Neuron (in vitro differentiated cells): ENCODE measurements at regions not wholly inside any gene's neighbourhood (a gene's known extent, or its start where the extent isn't known, plus 50 kb on each side); places are given as distances from the start of the nearest gene placed in this dataset.

Experiments used
- H2AFZ ChIP-seq: one replicate; pipeline ENCODE4 v1.6.1; 2013; ENCODE audit warnings: low read depth, mild to moderate bottlenecking, inconsistent platforms, low read length, moderate library complexity
- H3K27me3 ChIP-seq: one replicate; pipeline ENCODE4 v1.6.1; 2013; ENCODE audit warnings: low read length; ENCODE audit not compliant: insufficient read depth
- H3K36me3 ChIP-seq: one replicate; pipeline ENCODE4 v1.6.1; 2013; ENCODE audit warnings: low read length; ENCODE audit not compliant: insufficient read depth
- H3K4me1 ChIP-seq: one replicate; pipeline ENCODE4 v1.6.1; 2013; ENCODE audit warnings: low read length; ENCODE audit not compliant: insufficient read depth
- H3K4me3 ChIP-seq: 2 replicates; pipeline ENCODE4 v1.5.1; 2013; ENCODE audit warnings: mild to moderate bottlenecking, low read length, moderate library complexity
- H3K9me3 ChIP-seq: one replicate; pipeline ENCODE4 v1.6.1; 2013; ENCODE audit warnings: low read length

DNA sequence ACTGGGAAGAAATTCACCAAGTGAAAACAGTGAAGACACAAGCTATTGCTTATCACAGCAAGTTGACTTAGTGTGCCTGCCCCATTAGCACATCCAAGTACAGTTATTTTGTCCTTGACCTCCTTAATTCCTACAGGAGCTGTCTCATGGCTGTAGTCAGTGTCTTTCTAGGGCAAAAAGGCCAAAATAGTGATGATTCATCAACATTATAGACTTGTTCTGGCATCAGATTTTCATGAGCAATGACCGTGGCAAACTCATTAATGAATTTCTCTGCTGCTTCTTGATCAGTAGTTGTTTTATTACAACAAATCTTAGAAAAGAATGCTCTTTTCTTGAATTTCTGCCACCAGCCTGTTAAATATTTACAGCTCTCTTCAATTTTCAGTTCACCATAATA, 1169.3 kb upstream of the DDX18 start:
- Histone ChIP-seq H3K4me1 (no peaks in the 10 kb centered on the region), H3K4me3 (no peak overlapping the region), H3K36me3 (no peaks in the 10 kb centered on the region), H2AFZ (no peak overlapping the region), H3K9me3 (no peaks in the 10 kb centered on the region), H3K27me3 (no peaks in the 10 kb centered on the region)

DNA sequence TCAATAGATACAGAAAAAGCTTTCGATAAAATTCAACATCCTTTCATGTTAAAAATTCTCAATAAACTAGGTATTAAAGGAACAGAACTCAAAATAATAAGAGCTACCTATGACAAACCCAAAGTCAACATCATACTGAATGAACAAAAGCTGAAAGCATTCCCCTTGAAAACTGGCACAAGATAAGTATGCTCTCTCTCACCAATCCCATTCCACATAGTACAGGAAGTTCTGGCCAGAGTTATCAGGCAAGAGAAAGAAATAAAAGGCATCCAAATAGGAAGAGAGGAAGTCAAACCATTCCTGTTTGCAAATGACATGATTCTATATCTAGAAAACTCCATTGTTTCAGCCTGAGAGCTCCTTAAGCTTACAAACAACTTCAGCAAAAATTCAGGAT, 1145.8 kb upstream of the DDX18 start:
- Histone ChIP-seq H3K4me3 (no peak overlapping the region), H3K27me3 (no peaks in the 10 kb centered on the region), H3K9me3 (no peaks in the 10 kb centered on the region), H3K36me3 (no peaks in the 10 kb centered on the region), H3K4me1 (no peaks in the 10 kb centered on the region), H2AFZ (no peak overlapping the region)

DNA sequence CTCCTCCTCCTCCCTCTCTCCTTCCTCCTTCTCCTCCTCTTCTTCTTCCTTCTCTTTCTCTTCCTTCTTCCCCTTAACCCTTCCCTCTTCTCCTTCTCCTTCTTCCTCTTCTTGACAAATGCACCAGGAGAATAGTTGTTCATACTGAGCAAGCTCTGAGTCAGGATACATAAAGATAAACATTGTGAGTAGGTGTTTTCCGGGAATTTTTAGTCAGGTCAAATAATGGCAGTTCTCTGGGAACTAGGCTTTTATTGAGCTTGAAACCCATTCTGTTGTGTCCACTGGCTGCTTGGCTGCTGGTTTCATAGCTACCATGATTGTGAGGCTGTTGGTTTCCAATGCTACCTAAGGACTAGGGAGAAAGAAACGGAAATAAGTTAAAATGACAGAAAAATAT, 1144.7 kb upstream of the DDX18 start:
- H3K9me3 ChIP-seq = no peaks in the 10 kb centered on the region
- no peak overlapping the region for H3K4me3 ChIP-seq
- no peaks in the 10 kb centered on the region for H3K27me3 ChIP-seq
- H2AFZ ChIP-seq = no peak overlapping the region
- no peaks in the 10 kb centered on the region for H3K36me3 ChIP-seq
- no peaks in the 10 kb centered on the region for H3K4me1 ChIP-seq

DNA sequence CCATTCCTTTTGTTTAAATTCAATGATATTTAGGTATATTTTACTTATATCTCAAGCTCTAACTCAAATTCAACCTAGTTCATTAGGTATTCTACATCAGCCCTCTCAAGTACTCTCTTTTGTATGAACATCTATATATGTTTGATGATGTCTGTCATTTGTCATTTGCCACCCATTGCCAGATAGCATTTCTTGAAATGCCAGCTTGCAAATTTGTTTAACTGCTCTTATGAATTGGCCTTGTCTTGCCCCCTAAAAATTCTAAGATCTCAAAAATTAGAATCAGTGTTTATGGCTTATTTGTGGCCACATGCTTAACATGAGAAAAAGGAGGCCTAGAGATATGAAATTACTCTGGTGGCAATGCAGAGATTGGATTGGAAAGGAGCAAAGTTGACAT, 1140.3 kb upstream of the DDX18 start:
- Histone ChIP-seq H3K4me1 (no peaks in the 10 kb centered on the region), H3K4me3 (no peak overlapping the region), H3K36me3 (no peaks in the 10 kb centered on the region)

DNA sequence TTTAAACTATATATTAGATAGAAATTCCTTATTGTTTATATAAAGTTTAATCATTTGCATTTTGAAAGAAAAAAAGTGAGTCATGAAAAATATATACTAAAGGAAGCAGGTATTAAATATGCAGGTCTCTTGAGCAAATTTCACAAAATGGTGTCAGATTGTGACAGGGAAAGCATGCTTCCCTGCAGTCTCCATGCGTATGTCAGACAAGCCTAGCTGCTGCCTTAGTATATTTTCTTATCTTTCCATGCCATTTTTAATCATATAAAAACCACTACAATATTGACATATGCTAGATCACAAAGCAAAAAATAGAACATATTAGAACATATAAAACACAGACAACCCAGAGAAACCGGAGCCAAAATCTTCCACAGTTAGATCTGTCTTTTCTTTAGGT, 1137.7 kb upstream of the DDX18 start:
- H2AFZ ChIP-seq = no peak overlapping the region
- no peak overlapping the region for H3K4me3 ChIP-seq
- no peaks in the 10 kb centered on the region for H3K4me1 ChIP-seq
- H3K27me3 ChIP-seq = no peaks in the 10 kb centered on the region
- no peaks in the 10 kb centered on the region for H3K36me3 ChIP-seq
- H3K9me3 ChIP-seq = no peaks in the 10 kb centered on the region

More for the DNA sequence above, 1140.3 kb upstream of the DDX18 start:
- H2AFZ ChIP-seq = no peak overlapping the region
- no peaks in the 10 kb centered on the region for H3K27me3 ChIP-seq
- no peaks in the 10 kb centered on the region for H3K9me3 ChIP-seq

DNA sequence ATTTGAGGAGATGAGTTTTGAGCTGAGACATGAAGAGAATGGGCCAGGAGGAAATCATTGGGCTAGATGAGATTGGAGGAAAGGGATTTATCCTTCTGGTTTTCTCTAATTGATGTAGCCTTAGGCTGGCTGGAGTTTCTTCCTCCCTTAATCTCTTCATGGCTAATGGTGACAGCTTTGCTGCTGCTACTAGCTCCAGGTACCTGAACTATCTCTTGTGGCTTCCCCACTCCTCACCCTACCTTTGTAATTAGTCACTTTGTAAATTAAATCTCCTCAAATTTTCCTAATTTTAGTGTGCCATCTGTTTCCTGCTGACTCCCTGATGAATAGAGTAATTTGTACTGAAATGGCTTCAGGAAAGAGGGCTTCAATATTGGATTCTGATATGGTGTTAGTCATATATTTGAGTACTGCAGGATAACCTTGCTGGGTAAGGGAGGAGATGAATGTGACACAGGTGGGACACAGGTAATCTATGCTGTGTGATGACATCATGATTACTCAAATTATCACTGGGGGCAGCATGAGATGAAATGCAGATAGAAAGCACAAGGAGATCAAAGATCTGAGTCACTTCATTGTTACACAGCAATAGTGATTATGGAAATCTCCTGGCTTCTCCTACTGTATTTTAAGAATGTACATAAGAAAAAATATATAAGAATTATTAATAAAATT, 1134.1 kb upstream of the DDX18 start:
- no peaks in the 10 kb centered on the region for H3K27me3 ChIP-seq
- H3K9me3 ChIP-seq = no peaks in the 10 kb centered on the region
- no peak overlapping the region for H3K4me3 ChIP-seq
- H3K4me1 ChIP-seq = no peaks in the 10 kb centered on the region
- H3K36me3 ChIP-seq = no peaks in the 10 kb centered on the region
- no peak overlapping the region for H2AFZ ChIP-seq

DNA sequence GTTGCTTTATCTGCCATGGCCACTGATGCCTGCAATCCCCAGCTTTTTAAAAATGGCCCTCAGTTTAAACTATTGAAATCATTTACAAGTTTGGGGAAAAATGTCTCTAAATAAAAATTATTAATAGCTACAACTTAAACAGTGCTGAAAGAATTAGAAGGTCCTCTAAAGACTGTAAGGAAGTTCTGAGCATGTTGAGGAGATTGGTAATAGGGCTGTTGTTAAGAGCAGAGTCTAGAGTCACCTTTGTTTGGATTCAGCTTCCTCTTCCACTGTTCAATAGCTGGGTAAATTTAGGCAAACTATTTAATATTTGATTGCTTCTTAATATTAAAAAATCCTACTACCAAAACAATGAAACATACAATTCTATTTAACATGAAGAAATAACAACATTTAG, 1127.1 kb upstream of the DDX18 start:
- Histone ChIP-seq H3K36me3 (no peaks in the 10 kb centered on the region), H3K4me3 (no peak overlapping the region), H3K9me3 (no peaks in the 10 kb centered on the region), H3K4me1 (peaks cover 2% of the 10 kb centered on the region), H2AFZ (no peak overlapping the region), H3K27me3 (no peaks in the 10 kb centered on the region)

DNA sequence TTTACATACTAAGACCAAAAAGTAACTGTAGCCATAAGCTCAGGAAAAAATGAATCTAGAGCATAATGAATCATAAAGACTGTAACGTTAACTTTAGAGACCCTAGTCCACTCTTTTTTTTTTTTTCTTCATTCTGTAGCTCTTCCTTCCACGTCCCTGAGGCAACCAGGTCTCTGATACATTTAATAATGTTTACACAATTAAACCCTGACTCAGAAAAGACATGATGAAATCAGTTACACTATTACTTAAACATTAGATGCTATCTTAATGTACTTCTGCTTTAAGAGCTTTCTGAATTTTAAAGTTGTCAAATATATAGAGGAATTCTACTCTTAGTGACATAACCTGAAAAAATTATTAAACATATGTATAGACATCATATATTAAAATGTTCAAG, 1121.5 kb upstream of the DDX18 start:
- no peaks in the 10 kb centered on the region for H3K36me3 ChIP-seq
- peaks cover 2% of the 10 kb centered on the region for H3K4me1 ChIP-seq
- no peaks in the 10 kb centered on the region for H3K27me3 ChIP-seq
- no peaks in the 10 kb centered on the region for H3K9me3 ChIP-seq
- H3K4me3 ChIP-seq = no peak overlapping the region
- H2AFZ ChIP-seq = no peak overlapping the region

DNA sequence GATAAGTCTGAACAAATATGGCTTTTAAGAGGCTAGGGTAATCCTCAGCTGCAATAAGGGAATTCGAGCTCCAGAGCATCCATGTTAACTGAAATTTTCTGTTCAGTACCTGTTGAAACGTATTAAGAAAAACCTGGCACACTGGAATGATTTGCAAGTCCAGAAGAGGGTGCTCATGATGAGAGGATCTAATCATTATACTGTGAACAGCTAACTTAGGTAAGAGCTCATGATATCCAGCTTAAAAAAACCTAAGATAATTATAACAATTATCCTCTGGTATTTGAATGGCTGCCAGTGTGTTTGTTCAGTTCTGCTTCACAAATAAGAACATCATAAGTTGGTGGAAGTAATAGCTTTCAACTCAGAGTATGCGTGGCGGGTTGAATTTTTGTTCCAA, 1118.3 kb upstream of the DDX18 start:
- no peaks in the 10 kb centered on the region for H3K36me3 ChIP-seq
- H3K9me3 ChIP-seq = no peaks in the 10 kb centered on the region
- H2AFZ ChIP-seq = no peak overlapping the region
- H3K4me3 ChIP-seq = no peak overlapping the region
- H3K27me3 ChIP-seq = no peaks in the 10 kb centered on the region
- H3K4me1 ChIP-seq = peaks cover 2% of the 10 kb centered on the region

DNA sequence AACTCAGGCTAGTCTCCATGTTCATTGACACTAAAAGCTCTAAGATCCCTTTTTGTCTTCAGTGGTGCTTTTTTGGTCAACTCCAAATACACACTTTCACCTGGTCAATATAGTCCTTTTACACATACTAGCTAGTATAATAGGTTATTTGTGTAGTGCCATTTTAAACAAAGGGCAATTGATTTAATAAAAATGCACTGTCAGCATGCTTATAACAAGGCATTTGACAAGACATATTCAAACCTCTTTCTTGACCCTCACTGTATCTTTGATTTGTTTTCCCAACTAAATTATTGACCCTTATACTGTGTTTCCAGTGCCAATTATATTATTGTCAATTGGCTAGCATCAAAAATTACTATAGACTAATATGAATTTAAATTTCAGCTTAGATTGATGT, 1117.6 kb upstream of the DDX18 start:
- no peaks in the 10 kb centered on the region for H3K36me3 ChIP-seq
- no peaks in the 10 kb centered on the region for H3K27me3 ChIP-seq
- no peaks in the 10 kb centered on the region for H3K9me3 ChIP-seq
- peaks cover under 1% of the 10 kb centered on the region for H3K4me1 ChIP-seq
- no peak overlapping the region for H3K4me3 ChIP-seq
- no peak overlapping the region for H2AFZ ChIP-seq

DNA sequence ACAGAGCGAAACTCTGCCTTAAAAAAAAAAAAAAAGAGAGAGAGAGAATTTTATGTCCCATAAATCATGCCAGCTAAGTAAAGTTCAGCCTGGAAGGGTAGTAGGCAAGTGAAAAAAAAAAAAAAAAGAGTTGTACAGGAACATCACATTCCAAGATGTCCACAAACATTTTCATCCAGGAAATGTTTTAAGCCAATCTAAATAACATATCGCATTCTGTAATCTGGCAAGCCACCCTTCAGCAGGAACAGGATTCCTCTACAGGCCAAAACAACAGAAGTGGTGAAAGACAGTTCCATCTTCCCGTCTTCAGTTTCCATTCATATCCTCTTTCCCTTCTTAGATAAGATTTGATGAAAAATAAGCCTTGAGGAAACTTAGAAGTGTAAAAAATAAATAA, 1108.1 kb upstream of the DDX18 start:
- H3K27me3 ChIP-seq = no peaks in the 10 kb centered on the region
- H3K4me1 ChIP-seq = no peaks in the 10 kb centered on the region
- H2AFZ ChIP-seq = no peak overlapping the region
- H3K4me3 ChIP-seq = no peak overlapping the region
- no peaks in the 10 kb centered on the region for H3K36me3 ChIP-seq
- no peaks in the 10 kb centered on the region for H3K9me3 ChIP-seq

DNA sequence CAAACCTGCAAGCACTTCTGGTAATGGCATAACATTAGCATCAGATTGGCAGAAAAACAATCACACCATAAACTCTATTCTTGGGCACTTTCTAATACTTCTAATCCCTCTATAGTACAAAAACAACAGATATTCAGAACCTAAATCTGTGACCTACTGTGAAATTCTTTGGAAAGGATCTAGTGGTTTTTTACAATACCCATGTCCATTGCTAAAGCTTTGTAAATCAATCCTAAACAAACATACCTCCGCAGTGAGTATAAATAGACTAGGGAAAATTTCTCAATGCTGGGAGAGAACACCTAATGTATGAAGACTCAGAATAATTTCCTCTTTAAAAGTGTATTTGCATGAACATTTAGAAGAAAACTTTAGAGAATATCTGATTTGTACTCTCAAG, 1098.5 kb upstream of the DDX18 start:
- Histone ChIP-seq H3K9me3 (no peaks in the 10 kb centered on the region), H3K4me1 (no peaks in the 10 kb centered on the region), H3K4me3 (no peak overlapping the region), H3K27me3 (no peaks in the 10 kb centered on the region), H3K36me3 (no peaks in the 10 kb centered on the region), H2AFZ (no peak overlapping the region)

DNA sequence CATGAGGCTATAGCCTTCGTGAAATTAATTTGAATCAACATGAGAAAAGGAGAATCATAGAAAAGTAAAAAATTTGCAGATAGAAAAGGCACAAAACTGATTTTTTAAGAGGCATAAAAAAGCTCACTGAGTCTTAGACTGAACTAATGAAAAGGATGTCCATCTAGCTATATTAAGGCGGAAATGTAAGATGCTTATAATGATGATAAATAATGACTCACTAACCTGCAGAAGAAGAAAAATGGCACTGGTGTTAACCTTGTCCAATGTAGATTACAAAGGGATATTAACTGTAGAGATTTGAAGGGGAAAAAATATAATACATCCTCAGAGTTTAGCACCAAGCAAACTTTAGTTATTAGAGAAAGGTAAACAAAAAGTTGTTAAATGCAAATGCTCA, 1098.0 kb upstream of the DDX18 start:
- no peaks in the 10 kb centered on the region for H3K4me1 ChIP-seq
- no peak overlapping the region for H2AFZ ChIP-seq
- no peak overlapping the region for H3K4me3 ChIP-seq
- no peaks in the 10 kb centered on the region for H3K27me3 ChIP-seq
- H3K9me3 ChIP-seq = no peaks in the 10 kb centered on the region
- no peaks in the 10 kb centered on the region for H3K36me3 ChIP-seq

DNA sequence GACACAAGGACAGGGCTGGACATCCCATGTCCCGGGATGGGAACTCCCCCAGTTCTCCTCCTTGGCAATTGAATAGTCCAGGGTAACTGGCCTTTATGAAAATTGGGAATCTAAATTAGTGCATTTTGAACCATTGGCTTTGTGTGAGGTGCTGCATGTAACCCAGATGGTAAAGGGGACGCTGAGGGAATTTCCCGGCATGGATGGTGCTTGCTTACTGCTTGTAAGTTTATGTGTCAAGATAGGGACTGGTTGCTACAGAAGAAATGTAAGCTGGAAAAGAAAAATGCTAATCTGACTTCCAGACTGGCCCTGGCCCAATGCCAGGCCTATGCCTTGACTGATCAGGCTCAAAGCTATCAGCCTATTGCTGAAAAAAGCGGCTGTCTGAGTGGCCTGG, 1096.7 kb upstream of the DDX18 start:
- Histone ChIP-seq H2AFZ (no peak overlapping the region), H3K4me3 (no peak overlapping the region), H3K36me3 (no peaks in the 10 kb centered on the region), H3K27me3 (no peaks in the 10 kb centered on the region), H3K9me3 (no peaks in the 10 kb centered on the region), H3K4me1 (no peaks in the 10 kb centered on the region)
